Natural killer cell (primary cell): ENCODE measurements at regions not wholly inside any gene's neighbourhood (a gene's known extent, or its start where the extent isn't known, plus 50 kb on each side); places are given as distances from the start of the nearest gene placed in this dataset.

Experiments used
- ATAC-seq, 3 donors: fragments of 150-1000 bp in 2 of 3; fragments of 200-7000 bp in 1 of 3; cut with Tn5 transposase; 1 replicate in 1 of 3; 2 replicates in 2 of 3; pipeline ENCODE4 v1.10.0; 2021; ENCODE audit warnings: mild to moderate bottlenecking in 2 of 3, moderate library complexity in 2 of 3
- DNase-seq, 2 donors: peaks; one replicate each; pipeline versions ENCODE4 v3.0.0 to v3.0.0-alpha.2; 2013 to 2021; ENCODE audit warnings: mixed read lengths in 1 of 2
- H3K27ac ChIP-seq: one replicate; pipeline ENCODE4 v1.5.1; 2013; ENCODE audit warnings: mild to moderate bottlenecking, low read length
- H3K27me3 ChIP-seq: one replicate; pipeline ENCODE4 v1.6.1; 2013; ENCODE audit warnings: low read length; ENCODE audit not compliant: control insufficient read depth, insufficient read depth
- H3K36me3 ChIP-seq: one replicate; pipeline ENCODE4 v1.6.1; 2013; ENCODE audit warnings: low read length; ENCODE audit not compliant: control insufficient read depth, insufficient read depth
- H3K4me1 ChIP-seq: one replicate; pipeline ENCODE4 v1.6.1; 2013; ENCODE audit warnings: low read length; ENCODE audit not compliant: control insufficient read depth, insufficient read depth
- H3K4me3 ChIP-seq: one replicate; pipeline ENCODE4 v1.5.1; 2013; ENCODE audit warnings: low read length
- H3K9me3 ChIP-seq: one replicate; pipeline ENCODE4 v1.6.1; 2013; ENCODE audit warnings: low read length; ENCODE audit not compliant: control insufficient read depth, insufficient read depth
- H3K27ac Mint-ChIP-seq, 2 donors: one replicate each; pipeline ENCODE4 v1.8.0; 2022; ENCODE audit warnings: mild to moderate bottlenecking in 2 of 2, mixed read lengths in 2 of 2, moderate library complexity in 1 of 2
- H3K27me3 Mint-ChIP-seq, 2 donors: one replicate each; pipeline ENCODE4 v1.8.0; 2022; ENCODE audit warnings: low read depth in 2 of 2, mixed read lengths in 2 of 2
- H3K36me3 Mint-ChIP-seq: one replicate; pipeline ENCODE4 v1.8.0; 2022; ENCODE audit warnings: mixed read lengths
- H3K4me1 Mint-ChIP-seq, 2 donors: one replicate each; pipeline ENCODE4 v1.8.0; 2022; ENCODE audit warnings: mixed read lengths in 2 of 2
- H3K4me3 Mint-ChIP-seq: one replicate; pipeline ENCODE4 v1.8.0; 2022; ENCODE audit warnings: mild to moderate bottlenecking, moderate library complexity, mixed read lengths
- H3K9me3 Mint-ChIP-seq, 2 donors: one replicate each; pipeline ENCODE4 v1.8.0; 2022; ENCODE audit warnings: mixed read lengths in 2 of 2
- WGBS: methylation state at CpG from one replicate; pipeline ENCODE4 v1.1.7; 2013; ENCODE audit warnings: missing lambda C conversion rate; ENCODE audit not compliant: insufficient coverage; 5-methylcytosine and 5-hydroxymethylcytosine counted together
- intact Hi-C: fragments of 100-400 bp; cut with micrococcal nuclease; formaldehyde crosslinking; loops from one replicate; pipeline ENCODE4 v1.14.2; 2022
- TF ChIP-seq, protein P1 (sequence below): fragments of 200-600 bp; IDR thresholded peaks from one replicate; pipeline ENCODE4 v1.8.0; 2022; ENCODE audit warnings: antibody characterized with exemption

DNA sequence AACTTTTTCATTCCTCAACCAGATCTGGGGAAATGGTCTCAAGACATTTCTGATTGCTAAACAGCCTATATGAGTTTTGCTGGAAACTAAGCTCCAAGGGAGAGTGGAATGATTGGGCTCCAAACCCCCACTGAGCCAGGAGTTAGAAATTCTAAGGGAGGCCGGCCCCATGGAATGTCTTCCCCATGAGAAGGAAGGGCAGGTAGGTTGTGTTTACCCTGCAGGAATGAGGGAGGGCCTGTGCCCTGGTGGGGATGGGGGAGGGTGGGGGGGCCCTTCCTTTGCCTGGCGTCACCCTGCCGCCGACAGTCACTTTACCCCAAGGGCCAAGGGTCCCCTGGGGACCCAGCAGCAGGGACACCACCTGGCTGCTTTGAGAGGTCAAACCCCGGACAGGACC, 298.9 kb downstream of the TFAP2C start:
- Histone ChIP-seq H3K4me1 (no peaks in the 10 kb centered on the region), H3K36me3 (no peaks in the 10 kb centered on the region), H3K9me3 (no peaks in the 10 kb centered on the region), H3K27ac (no peak overlapping the region), H3K27me3 (peaks cover 23% of the 10 kb centered on the region), H3K4me3 (no peak overlapping the region)
- Mint-ChIP-seq H3K4me1 (no peaks in the 10 kb centered on the region), H3K27me3 (peaks cover 45 to 72% of the 10 kb centered on the region in 2 donors), H3K4me3 (no peak overlapping the region), H3K9me3 (no peaks in the 10 kb centered on the region), H3K36me3 (peaks cover 9% of the 10 kb centered on the region), H3K27ac (no peak overlapping the region)
- TF ChIP-seq, protein P1, sequence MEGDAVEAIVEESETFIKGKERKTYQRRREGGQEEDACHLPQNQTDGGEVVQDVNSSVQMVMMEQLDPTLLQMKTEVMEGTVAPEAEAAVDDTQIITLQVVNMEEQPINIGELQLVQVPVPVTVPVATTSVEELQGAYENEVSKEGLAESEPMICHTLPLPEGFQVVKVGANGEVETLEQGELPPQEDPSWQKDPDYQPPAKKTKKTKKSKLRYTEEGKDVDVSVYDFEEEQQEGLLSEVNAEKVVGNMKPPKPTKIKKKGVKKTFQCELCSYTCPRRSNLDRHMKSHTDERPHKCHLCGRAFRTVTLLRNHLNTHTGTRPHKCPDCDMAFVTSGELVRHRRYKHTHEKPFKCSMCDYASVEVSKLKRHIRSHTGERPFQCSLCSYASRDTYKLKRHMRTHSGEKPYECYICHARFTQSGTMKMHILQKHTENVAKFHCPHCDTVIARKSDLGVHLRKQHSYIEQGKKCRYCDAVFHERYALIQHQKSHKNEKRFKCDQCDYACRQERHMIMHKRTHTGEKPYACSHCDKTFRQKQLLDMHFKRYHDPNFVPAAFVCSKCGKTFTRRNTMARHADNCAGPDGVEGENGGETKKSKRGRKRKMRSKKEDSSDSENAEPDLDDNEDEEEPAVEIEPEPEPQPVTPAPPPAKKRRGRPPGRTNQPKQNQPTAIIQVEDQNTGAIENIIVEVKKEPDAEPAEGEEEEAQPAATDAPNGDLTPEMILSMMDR, result no peak
- WGBS, result 3% methylated on average over 5 of the region's 5 CpGs
- ATAC-seq, result no peak
- DNase-seq, result no peak
- intact Hi-C loops, result no loop called here

DNA sequence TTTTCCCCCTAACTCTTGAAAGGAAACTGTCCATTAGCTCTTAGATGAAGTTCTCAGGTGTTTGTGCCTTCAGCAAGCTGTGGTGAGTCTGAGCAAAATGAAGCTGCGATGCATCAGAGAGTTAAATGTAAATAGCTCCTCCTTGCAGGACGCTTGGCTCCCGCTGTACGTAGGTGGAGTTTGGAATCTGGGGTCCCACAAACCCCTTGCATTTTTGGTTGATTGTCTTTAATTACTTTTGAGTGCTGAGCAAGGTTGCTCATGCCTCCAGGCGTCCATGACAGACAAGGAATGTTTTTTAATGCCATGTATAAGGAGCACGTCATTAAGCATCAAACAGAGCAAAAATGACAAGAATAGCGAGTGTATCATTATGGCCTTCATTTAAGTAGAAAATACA, 300.5 kb downstream of the TFAP2C start:
- Mint-ChIP-seq H3K36me3 (peaks cover 9% of the 10 kb centered on the region), H3K27ac (no peak overlapping the region), H3K4me1 (no peaks in the 10 kb centered on the region), H3K27me3 (peaks cover 38 to 56% of the 10 kb centered on the region in 2 donors), H3K4me3 (no peak overlapping the region), H3K9me3 (no peaks in the 10 kb centered on the region)
- no peaks in the 10 kb centered on the region for H3K9me3 ChIP-seq
- no peaks in the 10 kb centered on the region for H3K36me3 ChIP-seq
- H3K4me1 ChIP-seq, result no peaks in the 10 kb centered on the region
- no peak for DNase-seq
- H3K27me3 ChIP-seq, result peaks cover 13% of the 10 kb centered on the region
- 7% methylated on average over 7 of the region's 7 CpGs for WGBS
- no peak overlapping the region for H3K4me3 ChIP-seq
- ATAC-seq, result no peak
- TF ChIP-seq, protein P1, result no peak
- intact Hi-C loops, result no loop called here
- no peak overlapping the region for H3K27ac ChIP-seq

DNA sequence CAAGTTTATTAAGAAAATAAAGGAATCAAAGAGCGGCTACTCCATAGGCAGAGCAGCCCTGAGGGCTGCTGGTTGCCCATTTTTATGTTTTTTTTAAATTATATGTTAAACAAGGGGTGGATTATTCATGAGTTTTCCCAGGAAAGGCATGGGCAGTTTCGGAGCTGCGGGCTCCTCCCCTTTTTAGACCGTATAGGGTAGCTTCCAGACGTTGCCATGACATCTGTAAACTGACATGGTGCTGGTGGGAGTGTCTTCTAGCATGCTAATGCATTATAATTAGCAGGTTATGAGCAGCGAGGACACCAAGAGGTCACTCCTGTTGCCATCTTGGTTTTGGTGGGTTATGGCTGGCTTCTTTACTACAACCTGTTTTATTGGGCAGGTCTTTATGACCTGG, 301.8 kb downstream of the TFAP2C start:
- WGBS, result 79% methylated on average over 6 of the region's 6 CpGs
- peaks cover 9% of the 10 kb centered on the region for H3K36me3 Mint-ChIP-seq
- intact Hi-C loops, result no loop called here
- TF ChIP-seq, protein P1, result no peak
- no peak overlapping the region for H3K4me3 Mint-ChIP-seq
- no peak for ATAC-seq
- H3K9me3 ChIP-seq, result no peaks in the 10 kb centered on the region
- H3K4me1 Mint-ChIP-seq, result no peaks in the 10 kb centered on the region
- no peak overlapping the region for H3K27ac ChIP-seq
- no peak overlapping the region for H3K27ac Mint-ChIP-seq
- peaks cover 10% of the 10 kb centered on the region for H3K27me3 ChIP-seq
- H3K4me1 ChIP-seq, result no peaks in the 10 kb centered on the region
- H3K4me3 ChIP-seq, result no peak overlapping the region
- no peak for DNase-seq
- H3K36me3 ChIP-seq, result no peaks in the 10 kb centered on the region
- H3K27me3 Mint-ChIP-seq, result peaks cover 32 to 46% of the 10 kb centered on the region in 2 donors
- H3K9me3 Mint-ChIP-seq, result no peaks in the 10 kb centered on the region

DNA sequence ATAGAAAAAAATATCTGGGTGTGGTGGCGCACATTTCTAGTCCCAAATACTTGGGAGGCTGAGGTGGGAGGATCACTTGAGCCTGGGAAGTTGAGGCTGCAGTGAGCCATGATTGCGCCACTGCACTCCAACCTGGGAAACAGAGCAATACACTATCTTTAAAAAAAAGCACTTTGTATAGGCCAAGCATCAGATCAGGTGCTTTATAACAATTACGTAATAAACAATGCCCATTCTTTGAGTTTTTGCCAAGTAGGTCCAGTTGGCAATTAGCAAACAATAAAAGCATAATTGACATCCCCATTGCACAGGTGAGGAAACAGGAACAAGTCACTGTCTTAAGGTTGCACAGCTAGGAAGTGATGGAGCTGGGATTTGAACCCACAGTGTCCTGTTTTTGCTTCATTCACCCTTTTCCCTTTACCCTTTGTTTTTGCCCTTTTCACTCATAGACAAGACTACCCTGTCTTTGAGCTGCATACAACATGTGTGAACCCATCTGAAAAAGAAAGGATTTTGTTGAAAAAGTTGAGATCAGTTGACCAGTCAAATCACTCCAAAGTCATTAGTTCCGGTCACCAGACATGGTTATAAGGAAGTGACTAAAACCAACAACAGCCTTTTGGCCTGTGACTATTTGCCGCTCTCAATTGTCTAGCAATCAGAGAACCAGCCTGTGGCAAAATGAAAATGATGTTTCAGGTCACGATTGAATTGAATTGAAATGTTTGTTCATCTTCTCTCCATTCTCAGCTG, 303.6 kb downstream of the TFAP2C start:
- Histone ChIP-seq H3K36me3 (no peaks in the 10 kb centered on the region), H3K27me3 (peaks cover 3% of the 10 kb centered on the region), H3K27ac (no peak overlapping the region), H3K4me3 (no peak overlapping the region), H3K4me1 (no peaks in the 10 kb centered on the region), H3K9me3 (no peaks in the 10 kb centered on the region)
- DNase-seq (no peak), ATAC-seq (no peak)
- intact Hi-C loops, result no loop called here
- H3K4me1 Mint-ChIP-seq, result no peaks in the 10 kb centered on the region
- H3K27me3 Mint-ChIP-seq, result peaks cover 19 to 27% of the 10 kb centered on the region in 2 donors
- no peaks in the 10 kb centered on the region for H3K9me3 Mint-ChIP-seq
- 88% methylated on average over 5 of the region's 6 CpGs for WGBS
- H3K27ac Mint-ChIP-seq, result no peak overlapping the region
- peaks cover 9% of the 10 kb centered on the region for H3K36me3 Mint-ChIP-seq
- TF ChIP-seq, protein P1, result no peak
- no peak overlapping the region for H3K4me3 Mint-ChIP-seq
